ENCODE measurements at regions not wholly inside any gene's neighbourhood (a gene's known extent, or its start where the extent isn't known, plus 50 kb on each side); places are given as distances from the start of the nearest gene placed in this dataset.

- TF ChIP-seq CTCF (IDR thresholded peaks at IDR 0.05) (no peak), EZH2 (IDR thresholded peaks at IDR 0.05; ENCODE audit: borderline replicate concordance, insufficient read depth, low read depth, low read length, poor library complexity, severe bottlenecking) (no peak)
Observed at GRCh38 chr20:34185766-34186620, 55.2 kb upstream of the ASIP start.

Data from B cell (primary cell).